Activated CD8-positive, alpha-beta memory T cell treated with anti-CD3 and anti-CD28 coated beads, Interleukin-2, amount 50 U/mL, for 48 hours (primary cell): ENCODE measurements at regions not wholly inside any gene's neighbourhood (a gene's known extent, or its start where the extent isn't known, plus 50 kb on each side); places are given as distances from the start of the nearest gene placed in this dataset.

Source experiments
- DNase-seq: peaks from one replicate; pipeline ENCODE4 v3.0.0-alpha.2; 2020

- no peak for DNase-seq
These were observed 1377.0 kb downstream of the SUCLG1 start for GRCh38 chr2:83081826-83082690.

DNA sequence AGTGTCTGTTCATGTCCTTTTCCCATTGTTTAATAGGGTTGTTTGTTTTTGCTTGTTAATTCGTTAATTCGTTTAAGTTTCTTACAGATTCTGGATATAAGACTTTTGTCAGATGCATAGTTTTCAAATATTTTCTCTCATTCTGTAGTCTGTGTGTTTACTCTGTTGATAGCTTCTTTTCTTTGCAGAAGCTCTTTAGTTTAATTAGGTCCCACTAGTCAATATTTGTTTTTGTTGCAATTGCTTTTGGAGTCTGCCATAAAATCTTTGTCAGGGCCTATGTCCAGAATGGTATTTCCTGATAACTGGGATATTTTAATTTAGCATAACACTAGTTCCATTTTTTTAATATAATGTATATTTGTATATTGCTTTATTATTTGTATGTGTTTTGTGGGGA, 1380.1 kb downstream of the SUCLG1 start:
- no peak for DNase-seq

GRCh38 chr2:83072767-83073166, 1386.3 kb downstream of the SUCLG1 start:
- DNase-seq: no peak

DNA sequence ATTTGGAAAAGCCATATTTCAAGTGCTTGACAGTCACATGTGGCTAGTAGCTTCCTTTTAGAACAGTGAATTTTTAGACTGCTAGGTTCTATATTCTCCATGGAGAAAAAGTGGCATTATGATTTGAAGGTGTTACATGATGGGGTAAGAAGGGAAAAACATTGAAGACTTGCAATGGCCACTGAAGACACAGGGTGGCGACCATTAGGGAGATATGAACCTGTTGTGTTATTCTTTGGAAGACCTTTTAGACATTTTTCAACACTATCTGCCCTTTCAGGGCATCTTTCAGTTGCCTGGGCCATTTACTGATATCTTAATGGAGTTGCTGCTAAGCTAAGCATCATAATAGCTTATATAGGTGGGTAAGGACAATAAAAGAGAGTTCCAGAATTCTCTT, 1387.2 kb downstream of the SUCLG1 start:
- no peak for DNase-seq

- DNase-seq: no peak
These were observed 1387.7 kb downstream of the SUCLG1 start for GRCh38 chr2:83071352-83071751.

- no peak for DNase-seq
These were observed 1389.4 kb downstream of the SUCLG1 start for GRCh38 chr2:83069724-83070123.

DNA sequence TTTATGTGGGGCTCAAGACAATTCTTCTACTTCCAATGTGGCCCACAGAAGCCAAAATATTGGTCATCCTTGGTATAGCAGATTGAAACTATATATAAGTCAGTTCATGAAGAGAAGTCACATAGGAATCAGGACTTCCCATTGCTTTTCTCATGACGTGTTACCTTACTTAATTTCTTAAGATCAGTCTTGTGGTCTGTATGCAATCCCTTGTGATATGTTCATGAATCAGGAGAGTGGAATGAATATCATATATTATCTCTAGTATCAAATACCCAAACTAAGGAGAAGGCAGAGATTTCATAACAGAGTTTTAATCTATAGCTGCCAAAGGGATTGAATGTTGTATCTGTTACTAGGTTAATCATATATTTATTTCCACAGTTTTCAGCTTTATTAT, 1390.4 kb downstream of the SUCLG1 start:
- DNase-seq: no peak

GRCh38 chr2:83067947-83068346, 1391.1 kb downstream of the SUCLG1 start:
- no peak for DNase-seq

DNA sequence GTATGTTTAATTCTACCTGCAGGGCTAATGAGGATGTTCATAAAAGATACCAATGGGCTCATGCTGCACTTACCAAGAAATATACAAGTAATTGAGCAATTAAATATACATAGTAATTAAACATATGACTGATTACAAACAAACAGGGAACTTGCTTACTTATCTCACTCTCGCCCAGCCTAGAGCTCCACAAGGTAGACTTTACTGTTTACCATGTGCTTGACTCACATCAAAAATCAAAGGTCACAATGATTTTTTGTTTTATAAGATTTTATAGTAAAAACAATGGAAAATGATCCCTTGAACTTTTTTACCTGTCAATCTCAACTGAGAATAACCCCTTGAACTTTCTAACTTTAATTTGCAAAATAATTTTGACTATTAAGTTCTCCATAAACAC, 1395.1 kb downstream of the SUCLG1 start:
- DNase-seq: no peak

GRCh38 chr2:83063511-83063910, 1395.6 kb downstream of the SUCLG1 start:
- no peak for DNase-seq

GRCh38 chr2:83058683-83059082, 1400.4 kb downstream of the SUCLG1 start:
- no peak for DNase-seq

DNA sequence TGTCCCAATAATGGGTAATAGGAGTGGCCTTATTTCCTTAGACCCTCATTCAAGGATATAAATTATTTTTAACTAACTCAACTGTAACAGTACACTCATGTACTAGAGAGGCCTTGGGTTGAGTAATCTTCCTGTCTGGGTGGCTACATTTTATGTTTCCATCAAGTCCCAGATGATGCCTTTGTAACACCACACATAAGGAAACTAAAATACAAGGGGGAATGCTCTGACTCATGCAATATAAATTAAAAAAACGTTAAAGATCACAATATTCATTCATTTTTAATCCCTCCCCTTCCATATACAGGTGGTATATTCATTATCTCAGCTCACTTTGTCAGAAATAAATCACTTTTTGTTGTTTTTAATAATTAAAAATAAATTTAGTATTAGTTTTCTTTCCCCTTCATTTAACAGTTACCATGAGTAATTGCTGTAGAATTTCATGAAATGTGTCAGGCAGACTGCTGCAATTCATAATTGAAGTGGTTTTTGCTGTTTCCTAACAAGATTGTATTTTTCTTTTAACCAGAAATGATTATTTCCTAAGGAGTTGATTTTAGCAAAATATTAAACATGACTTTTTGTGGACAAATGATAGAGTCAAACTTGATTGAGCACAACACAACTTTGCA, 1403.6 kb downstream of the SUCLG1 start:
- no peak for DNase-seq

DNA sequence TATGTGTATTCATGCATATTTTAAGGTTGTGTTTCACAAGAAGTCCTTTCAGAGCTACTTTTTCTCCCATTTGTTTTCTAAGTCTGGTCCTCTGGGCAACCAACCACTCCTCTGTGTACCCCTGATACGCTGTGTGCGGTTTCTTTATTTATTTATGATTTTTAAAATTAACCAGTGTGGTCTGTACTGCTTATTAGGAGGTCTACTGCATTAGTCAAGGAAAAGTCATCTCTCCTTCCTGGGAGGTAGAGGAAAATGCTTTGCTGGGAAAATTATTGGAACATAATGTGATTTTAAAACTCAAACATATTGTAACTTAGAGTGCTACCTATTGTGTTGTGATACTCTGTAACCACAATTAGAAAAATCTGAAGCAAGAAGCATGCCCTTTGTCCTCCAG, 1404.3 kb downstream of the SUCLG1 start:
- no peak for DNase-seq

DNA sequence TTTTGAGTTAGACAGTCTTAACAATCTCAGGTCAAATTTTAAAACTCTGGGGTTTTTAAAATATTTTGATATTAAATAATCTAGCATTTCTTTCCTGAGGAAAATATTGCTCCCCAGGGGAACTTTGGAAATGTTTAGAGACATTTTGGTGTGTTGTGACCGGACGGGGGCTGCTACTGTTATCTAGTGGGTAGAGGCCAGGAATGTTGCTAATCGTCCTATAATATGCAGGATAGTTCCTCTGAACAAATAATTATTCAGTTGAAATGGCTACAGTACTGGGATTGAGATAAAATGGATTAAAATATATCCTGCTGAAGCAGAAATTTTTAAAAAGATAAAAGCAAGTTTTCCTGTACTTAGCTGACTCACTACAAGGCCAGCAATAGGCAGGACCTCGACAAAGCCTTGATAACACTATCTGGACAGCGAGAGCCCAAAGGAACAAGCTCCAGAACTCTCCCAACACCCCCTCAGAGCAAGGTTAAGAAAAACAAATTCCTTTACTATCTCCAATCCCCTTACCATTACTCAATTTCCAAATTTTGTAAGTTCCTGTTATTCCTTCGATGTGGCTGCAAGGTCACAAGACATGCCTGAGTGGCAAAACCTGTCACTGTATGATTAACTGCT, 1407.4 kb downstream of the SUCLG1 start:
- DNase-seq: no peak

DNA sequence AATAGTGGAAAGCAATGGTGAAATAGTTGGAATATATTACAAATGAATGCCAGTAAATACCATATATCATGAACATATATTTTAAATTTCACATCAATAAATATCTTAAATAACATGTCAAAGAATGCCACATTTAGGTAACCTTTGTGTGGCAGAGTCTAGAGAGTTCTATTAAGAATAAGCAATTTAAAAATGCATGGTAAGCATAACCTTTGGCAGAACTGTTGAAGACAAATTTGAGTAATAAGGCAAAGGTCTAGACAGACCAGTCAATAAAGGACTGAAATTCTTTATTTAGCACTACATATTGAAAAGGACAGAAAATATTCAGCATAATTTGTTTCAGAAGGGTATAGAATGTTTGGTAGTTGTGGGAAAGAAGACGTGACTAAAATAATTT, 1417.0 kb downstream of the SUCLG1 start:
- no peak for DNase-seq

DNA sequence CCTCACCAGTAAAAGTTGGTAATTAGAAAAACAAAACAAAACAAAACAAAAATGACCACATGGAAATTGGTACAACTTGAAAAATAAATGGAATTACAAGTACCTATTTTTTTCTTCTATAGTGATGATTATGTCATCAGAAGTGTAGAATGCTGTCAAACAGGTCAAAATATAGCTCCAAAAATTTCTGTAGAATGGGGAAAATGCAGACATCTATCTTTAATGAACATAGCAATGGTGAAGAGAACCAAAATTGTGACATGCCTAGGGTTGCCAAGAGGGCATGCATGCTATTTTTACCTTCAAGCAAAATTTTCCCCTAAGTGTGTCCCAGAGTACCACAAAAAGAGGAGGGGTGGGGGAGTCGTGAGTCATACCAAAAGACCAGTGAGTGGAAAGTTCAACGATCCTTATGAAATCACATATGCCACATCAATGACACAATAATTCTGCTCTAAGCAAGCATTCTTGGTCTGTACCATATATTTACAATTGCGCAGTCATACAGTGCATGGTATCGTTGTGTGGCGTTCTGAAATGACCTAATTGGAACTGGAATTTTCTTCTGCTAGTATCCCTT, 1436.4 kb downstream of the SUCLG1 start:
- no peak for DNase-seq

DNA sequence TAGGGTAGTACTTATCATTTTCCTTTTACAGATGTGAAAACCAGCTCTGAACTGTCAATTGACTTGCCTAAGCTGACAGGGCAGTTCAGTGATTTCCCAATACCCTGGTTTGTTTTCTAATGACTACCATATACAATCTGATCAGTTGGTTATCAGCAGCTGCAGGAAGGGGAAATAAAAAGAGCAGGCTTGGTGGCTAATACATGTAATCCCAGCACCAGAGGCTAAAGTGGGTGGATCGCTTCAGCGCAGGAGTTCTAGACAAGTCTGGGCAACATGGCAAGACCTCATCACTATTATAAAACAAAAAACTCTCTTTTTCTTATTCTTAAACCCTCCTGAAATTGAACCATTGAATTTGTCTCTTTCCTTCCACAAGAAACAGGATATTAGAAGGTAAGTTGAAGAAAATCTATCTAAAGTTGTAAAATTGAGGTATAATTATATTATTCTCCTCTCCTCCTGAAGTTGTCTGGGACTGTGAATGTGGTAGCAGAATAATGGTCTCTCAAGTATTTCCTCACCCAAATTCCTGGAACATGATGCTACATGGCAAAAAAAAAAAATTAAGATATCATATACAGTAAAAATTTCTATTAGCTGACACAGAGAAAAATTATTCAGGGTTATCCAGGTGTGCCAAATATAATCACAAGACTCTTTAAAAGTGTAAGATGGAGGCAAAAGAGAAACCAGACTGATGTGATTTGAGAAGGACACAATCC, 1441.6 kb downstream of the SUCLG1 start:
- DNase-seq: no peak

- no peak for DNase-seq
These were observed 1442.6 kb downstream of the SUCLG1 start for GRCh38 chr2:83016343-83017110.

GRCh38 chr2:83015900-83016299, 1443.2 kb downstream of the SUCLG1 start:
- no peak for DNase-seq

DNA sequence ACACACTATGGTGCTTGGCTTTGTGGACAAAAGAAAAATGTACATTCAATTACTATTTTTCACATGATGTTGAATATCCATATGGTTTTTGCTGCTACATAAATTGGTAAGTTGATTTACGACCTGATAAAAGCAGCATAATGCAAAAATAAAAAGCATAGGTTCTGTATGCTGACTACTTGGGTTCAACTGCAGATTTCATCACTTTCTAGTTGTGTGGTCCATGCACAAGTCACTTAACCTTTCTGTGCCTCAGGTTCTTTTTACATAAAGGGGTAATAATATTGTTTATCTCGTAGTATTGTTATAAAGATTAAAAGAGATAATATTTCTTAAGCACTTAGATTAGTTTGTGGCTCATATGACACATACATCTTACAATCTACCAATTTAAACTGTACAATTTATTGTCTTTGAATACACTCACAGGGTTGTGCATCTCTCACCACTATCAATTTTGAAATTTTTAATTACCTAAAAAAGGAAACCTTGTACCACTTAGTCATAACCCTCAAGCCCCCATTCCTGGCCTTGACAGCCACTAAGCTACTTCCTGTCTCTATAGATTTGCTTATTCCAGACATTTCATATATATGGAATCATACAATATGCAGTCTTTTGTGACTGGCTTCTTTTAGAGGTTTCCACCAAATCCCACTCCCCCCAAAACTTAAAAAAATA, 1443.9 kb downstream of the SUCLG1 start:
- DNase-seq: no peak

- DNase-seq: no peak
These were observed 1444.6 kb downstream of the SUCLG1 start for GRCh38 chr2:83014462-83014861.

- no peak for DNase-seq
These were observed 1452.1 kb downstream of the SUCLG1 start for GRCh38 chr2:83006961-83007360.
